Stimulated activated CD4-positive, alpha-beta T cell treated with anti-CD3 and anti-CD28 coated beads, Interleukin-15, amount 100 ng/mL, for 24 hours (primary cell): ENCODE measurements at regions not wholly inside any gene's neighbourhood (a gene's known extent, or its start where the extent isn't known, plus 50 kb on each side); places are given as distances from the start of the nearest gene placed in this dataset.
"Not testable (repeated sequence)": the region's sequence is repeated elsewhere in the genome, so short reads cannot be mapped to it uniquely, and the experiment has no call there.

ENCODE experiments used
- DNase-seq: peaks from one replicate; pipeline ENCODE4 v3.0.0-alpha.2; 2020

DNA sequence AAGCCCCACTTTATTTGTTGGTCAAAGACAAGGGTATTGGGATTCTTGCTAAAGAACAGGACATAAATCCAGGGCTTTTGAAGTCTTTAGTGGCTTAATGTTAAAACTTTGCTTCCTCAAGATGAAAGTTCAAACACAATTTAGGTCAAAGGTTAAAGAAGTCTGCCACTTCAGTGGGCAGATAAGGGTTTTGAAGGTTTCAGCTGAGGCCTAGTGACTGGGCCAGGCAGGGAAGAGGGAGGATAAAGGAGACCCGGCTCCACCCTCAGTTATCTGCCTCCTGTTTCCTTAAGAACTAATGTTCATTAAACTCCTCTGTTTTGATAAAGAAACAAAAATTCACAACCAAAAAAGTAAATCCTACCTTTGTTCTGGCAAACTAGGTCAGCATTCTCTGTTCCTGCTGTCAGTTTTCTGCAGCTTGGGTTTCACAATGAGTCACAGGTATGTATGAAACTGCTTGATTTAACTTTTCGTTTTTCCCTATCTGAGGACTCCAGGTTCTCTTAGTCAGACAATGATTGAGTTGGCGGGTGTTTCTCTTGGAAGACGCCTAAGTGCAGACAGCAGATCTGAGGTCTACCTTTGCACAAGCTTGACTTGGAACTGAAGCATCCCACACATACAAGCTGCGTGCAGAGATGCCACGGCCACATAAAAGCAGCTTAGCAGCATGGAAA is 208.3 kb downstream of the EXOC5 start:
- peak; percentile 64 for DNase-seq

DNA sequence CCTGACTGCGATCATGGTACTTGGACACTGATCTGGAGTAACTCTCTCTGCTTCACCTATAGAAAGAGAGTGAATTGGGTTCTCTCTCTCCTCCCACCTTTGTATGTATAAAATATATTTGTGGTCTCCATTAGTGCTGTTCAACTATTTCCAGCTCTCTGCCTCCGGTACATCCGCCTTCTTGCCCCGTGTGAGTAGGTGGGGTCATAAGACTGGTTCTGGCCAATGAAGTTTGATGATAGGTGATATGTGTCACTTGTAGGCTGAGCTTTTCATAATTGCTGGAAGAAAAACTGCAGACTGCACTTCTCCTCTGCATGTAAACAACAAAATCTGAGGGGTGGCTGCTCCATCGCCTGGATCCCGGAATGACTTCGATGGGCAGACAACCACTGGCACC is 210.4 kb downstream of the EXOC5 start:
- no peak for DNase-seq

DNA sequence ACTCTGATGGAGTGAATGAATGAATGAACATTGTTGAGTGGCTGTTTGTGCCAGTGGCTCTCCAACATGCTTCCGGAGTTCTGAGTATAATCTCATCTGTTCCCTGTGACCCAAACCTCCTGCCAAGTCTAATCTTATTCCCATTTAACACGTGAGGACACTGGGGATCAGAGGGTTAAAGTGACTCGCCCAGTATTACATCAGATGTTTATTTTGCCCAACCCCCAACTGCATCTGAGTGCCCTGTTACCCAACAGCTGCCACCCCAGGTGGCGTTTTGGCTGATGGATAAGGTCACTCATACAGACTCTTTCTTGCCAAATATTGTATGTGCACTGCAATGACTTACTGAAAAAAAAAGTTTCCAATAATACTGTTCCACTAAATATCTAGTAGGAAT is 210.9 kb downstream of the EXOC5 start:
- DNase-seq: no peak

DNA sequence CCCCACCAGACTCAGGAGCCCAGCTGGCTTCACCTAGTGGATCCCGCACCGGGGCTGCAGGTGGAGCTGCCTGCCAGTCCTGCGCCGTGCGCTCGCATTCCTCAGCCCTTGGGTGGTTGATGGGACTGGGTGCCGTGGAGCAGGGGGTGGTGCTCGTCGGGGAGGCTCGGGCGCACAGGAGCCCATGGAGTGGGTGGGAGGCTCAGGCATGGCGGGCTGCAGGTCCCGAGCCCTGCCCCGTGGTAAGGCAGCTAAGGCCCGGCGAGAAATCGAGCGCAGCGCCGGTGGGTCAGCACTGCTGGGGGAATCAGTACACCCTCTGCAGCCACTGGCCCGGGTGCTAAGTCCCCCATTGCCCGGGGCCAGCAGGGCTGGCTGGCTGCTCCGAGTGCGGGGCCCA is 212.2 kb downstream of the EXOC5 start:
- DNase-seq: not testable (repeated sequence)

DNA sequence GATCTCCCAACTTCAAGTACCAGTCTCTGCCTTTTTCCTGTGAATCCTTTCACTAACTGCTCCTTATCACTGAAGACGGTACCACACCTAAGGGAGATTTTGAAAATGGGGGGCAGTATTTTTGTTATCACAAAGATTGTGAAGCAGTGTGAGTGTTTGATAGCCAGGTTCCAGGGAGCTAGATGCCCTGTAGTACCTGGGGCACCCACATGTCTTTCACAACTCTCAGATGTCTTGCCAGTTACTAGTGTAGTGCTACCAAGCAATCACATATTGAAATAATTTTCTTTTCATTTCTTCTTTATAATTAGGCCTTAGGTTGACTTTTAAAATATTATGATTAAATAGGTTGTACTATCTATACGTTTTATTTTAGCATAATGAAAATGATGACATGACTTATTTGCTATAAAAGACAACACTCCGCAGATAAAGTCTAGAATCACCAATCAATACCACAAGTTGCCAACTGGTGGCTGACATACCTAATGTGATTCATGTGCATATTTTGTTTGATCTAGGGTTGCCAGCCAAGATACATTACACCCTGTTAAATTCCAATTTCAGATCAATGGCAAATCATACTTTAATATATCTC is 215.9 kb downstream of the EXOC5 start:
- no peak for DNase-seq

DNA sequence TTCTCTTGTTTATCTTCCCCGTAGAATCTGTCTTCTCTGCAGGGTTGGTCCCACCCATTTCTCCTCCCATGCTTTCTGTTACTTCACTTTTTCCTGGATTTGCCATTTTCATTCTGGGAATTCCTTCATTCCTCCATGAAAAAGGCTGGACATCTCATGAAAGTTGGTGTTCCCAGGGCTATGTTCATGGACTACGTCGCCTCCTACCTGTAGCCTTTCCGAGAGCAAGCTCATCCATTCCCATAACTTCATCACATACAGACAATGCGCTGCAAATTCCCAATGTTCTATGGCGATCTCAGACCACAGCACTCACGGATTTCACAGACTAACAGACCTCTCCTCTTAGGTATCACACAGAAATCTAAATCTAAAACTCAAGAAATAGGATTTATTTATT is 217.1 kb downstream of the EXOC5 start:
- DNase-seq: no peak

DNA sequence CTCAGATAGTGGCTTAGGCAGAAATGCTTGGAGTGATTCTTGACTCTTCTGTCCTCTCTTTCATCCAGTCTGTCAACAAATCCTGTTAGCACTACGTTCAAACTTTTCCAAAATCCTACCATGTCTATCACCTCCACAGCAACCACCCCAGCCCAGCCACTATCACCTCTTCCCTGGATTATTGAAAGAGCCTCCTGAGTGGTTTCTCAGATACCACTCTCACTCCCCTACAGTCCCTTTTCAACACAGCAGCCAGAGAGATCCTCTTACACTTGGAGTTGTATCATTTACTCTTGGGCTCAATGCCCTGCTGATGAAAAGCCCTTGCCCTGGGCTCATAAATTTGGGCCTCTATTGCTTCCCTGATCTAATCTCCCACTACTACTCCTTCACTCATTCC is 218.9 kb downstream of the EXOC5 start:
- no peak for DNase-seq

DNA sequence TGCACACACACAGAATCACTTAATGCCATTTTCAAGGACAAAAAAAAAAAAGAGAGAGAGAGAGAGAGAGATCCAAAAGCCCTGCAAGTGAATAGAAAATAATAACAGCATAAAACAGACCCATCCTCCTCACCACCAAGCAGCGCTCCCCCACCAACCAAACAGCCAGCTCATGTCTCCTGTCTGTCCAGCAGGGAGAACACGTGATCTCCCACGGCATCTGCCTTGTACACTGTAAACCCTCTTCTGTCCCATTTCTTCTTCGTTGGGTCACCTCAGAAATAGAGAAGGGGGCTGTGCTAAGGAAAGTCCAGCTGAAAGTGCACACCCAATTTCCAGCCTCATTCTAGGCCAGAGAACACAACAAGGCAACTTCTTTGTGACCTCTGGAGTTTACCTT is 222.5 kb downstream of the EXOC5 start:
- no peak for DNase-seq

DNA sequence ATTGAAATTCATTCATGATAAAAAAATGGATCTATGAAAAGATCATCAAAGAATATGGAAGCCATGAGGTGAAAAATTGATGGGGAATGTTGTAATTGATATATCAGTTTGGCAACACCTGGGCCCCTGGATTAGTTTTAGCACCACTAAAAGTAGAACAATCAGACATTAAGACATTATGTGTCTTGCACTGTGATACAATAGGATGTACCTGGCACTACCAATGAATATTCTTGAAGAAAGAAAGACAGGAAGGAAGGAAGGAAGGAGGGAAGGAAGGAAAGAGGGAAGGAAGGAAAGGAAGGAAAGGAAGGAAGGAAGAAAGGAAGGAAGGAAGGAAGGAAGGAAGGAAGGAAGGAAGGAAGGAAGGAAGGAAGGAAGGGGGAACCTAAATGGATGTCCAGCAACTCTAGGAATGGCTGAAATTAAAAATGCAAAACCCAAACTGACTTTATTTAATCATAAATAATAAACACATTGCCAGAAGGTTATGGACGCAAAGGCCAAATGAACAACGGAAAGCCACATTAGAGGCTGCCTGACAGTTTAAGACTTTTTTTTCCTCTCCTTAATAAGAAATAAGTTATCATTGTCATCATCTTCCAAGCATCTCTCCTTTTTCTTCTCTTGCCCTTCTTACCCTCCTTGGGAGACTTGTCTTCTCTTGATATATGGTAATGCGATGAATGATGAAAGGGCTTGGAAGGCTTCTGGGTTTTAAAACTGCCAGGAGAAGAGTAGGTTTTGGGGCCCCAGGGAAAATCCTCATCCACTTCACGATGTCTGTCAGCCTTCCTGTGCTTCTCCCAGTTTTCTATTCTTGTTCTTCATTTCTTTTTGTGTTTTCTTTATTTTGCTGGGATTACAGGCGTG is 224.4 kb downstream of the EXOC5 start:
- not testable (repeated sequence) for DNase-seq

DNA sequence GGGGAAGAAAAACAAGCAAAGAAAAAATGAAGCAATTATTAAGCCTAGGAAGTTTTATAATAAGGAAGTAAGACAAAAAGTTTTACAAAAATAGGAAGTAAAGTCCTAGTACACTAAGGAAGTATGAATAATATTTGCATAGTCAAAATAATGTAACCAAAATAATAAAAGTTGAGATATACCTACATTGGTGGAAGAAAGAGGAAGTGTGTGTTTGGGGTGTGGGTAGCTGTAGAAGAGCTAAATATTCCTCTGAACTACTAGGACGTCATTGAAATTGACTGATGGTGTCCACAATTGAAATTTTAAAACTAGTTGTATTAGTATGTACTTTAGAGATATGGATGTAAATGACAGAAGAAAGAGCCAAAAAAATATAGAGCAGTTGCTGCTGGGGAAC is 228.4 kb upstream of the OTX2 start:
- DNase-seq: no peak

DNA sequence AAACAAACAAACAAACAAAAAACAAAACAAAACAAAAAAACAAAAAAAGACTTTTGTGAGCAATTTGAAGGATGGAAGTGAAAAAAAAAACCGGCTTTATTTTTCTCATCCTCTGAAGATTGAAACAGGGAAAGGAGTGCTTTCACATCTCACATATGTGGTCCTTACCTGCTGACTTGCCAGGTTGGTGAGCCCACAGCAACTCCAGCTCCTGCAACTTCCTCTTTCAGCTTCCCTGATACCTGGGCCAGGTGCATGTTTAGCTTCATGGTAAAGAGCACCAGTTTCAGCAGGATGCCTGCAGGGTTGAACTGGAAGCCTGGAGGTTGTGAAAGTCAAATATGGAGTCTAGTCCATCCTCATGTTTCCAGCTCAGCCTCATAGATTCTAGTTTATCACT is 221.2 kb upstream of the OTX2 start:
- DNase-seq: no peak

DNA sequence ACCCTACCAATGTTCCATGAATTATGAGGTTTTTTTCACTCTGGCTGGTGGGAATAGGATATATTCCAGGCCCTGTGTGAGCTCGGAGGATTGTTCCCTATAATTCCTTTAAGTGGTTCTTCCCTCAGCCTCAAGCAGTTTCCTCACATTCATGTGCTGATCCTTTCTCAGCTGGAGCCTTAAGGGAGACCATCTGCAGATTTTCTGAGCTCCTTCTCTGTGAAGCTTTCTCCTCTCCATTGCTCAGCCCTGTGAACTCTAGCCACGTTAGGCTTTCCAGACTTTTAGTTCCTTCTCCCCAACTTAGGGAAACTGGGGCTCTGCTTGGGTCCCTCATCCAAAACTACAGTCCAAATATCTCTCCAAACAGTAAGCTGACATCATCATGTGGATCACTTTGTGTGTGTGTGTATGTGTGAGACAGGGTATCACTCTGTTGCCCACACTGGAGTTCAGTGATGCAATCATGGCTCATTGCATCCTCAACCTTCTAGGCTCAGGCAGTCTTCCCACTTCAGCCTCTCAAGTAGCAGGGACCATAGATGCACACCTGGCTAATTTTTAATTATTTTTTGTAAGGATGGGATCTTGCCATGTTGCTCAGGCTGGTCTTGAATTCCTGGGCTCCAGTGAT is 219.5 kb upstream of the OTX2 start:
- DNase-seq: no peak

DNA sequence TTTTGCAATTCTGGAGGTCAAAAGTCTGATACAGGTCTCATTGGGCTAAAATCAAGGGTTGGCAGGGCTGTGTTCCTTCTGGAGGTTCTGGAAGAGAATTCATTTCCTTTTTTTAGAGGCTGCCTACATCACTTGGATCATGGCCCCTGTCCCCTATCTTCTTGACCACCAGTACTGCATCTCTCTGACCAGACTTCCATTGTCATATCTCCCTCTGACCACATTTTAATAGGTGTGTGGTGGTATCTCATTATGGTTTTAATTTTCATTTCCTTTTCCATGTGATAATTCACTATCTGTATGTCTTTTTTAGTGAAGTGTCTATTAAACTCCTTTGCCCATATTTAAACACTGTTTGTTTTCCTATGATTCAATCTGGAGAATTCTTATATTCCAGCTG is 215.2 kb upstream of the OTX2 start:
- no peak for DNase-seq

DNA sequence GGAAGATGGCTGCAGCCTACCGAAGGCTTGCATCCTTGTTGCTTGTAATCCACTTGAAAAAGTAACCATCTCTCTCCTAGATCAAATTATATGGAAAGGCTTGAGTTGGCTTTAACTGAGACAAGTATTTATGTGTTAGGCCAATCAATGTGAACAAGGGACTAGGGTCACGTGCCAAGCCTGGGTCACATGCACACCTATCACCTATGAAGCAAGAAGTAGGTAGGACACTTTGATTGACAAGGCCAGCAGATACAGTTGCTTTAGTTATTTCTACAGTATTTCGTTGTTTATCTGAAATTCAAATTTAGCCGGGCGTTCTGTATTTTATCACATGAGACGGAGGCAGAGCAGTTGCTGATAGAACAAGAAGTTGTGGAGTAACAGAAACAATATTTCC is 212.3 kb upstream of the OTX2 start:
- no peak for DNase-seq

DNA sequence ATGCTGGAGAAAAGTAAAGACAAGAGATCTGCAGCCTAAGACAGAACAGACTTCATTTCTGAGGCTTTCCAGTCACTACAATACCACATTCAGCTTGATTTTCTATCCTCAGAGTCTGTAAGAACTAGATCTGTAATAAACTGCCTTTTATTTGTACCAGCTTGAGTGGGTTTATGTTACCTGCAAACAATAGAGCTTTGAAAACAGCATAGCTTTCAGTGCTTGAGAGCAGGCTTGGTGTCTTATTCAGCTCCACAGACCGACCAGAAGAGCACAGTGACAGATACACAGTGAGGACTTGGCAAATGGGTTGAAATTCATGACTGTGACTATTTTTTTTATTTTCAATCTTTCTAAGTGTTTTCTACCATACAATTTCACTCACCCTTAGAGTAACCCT is 207.8 kb upstream of the OTX2 start:
- no peak for DNase-seq

DNA sequence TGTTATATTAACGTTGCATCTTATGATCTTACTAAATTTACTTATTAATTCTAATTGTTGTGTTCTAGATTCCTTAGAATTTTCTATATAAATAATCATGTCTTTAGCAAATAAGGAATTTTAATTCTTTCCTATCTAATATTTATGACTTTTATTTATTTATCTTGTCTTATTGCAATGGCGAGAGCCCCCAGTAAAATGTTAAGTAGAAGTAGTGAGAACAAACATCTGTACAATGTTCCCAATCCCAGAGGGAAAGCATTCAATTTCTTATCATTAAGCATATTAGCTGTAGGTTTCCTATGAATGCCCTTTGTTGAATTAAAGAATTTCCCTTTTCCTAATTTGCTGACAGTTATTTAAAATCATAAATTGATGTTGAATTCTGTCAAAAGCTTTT is 203.7 kb upstream of the OTX2 start:
- no peak for DNase-seq

DNA sequence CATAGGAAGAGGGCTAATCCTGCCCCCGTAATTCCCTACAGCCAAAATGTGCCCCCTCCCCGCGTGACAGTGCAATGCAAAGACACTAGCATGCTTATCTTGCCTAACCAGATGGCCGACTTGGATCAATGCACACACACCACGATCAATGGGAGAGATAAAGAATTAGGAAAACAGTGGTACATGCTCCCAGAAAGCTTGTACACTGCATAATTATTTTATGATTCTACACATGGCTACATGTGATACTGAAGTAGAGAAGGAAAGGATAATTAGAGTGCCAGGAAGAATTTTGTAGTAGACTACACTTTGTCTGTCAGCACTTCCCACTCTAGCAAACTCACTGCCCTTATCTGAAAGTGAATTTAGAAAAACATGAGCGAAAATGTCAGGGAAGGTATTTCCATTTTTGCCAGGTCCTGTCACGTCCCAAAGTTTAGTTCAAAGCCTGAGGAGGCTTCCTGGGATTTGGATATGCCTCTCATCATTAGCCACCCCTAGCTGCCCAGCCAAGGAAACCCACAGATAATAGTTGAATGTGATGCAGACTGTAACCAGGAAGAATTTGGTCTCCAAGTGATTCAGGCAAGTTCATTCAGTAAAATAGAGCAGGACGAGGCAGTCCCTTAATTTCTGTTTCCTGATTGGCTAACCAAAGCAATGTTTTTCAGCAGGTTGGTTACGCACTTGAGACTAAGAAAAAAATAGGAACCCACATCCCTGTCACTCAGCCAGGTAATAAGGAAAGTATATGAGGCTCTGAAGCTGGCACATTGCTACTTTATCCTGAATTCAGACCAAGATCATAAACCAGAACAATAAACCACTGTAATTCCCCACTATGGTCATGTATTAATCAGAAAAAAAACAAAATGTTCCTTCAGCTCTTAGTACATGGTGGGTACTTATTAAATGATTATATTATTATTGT is 199.6 kb upstream of the OTX2 start:
- DNase-seq: no peak

DNA sequence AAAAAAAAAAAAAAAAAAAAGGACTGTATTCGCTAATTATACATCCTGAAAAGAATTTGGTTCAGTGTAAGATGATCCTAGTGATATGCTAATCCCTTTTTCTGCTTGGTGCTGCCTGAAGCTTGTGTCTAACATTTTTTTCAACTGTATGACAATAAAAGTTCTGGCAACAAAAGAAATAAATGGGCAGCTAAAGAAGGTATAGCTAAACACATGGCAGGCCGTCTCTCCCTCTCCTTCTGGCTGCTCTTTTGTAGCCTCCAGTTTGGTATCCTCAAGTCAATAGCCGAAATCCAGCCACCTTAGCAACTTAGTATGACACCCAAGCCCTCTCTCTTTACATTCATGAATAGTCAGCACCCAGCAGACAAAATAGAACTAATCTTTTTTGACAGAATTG is 198.3 kb upstream of the OTX2 start:
- no peak for DNase-seq

DNA sequence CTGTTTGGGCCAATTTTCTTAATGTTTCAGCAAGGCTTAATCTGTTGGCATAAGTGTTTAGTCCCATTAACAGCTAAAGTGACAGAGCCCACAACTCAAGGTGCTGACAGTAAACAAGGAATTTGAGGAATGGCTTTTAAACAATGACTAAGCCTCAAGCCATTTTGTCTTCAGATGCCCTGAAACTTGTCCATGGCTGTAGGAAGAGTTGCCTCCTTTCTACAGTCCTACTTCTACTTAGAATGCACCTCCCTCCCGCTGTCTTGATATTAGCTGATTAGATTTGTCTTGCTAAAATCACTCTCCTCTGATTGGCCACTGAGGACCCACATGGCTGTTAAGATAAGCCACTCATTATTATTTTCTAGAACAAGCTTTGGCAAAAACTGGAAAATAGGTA is 188.4 kb upstream of the OTX2 start:
- no peak for DNase-seq

DNA sequence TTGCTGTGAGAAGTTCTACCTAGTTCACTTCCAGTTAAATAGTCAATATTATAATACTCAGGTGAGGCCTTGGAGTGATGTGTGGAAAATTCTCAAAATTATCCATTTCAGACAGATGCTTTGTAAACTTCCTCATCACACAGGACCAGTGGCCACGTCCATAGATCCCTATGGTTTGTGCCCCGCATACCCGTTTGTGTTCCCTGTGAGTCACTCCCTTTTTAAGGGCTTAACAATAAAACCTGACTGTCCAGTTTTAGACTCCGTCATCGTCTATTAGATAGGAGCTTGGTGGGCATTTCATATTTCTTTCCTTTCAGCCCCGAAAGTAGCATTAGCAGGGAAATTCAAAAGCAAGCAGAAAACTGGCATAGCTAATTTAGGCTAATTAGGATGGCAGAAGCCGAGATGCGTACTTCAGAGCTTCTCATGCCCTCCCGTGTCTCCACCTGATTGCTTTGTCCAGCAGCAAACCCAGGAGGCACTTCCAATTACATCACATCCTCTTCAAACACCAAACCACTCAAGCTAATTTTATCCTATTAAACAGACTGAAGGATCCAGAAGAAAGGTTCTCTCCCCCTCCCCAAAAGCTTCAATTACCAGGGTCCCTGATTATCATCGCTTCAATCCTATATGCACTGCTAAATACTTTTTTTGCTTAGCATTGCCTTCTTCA is 186.6 kb upstream of the OTX2 start:
- DNase-seq: no peak

DNA sequence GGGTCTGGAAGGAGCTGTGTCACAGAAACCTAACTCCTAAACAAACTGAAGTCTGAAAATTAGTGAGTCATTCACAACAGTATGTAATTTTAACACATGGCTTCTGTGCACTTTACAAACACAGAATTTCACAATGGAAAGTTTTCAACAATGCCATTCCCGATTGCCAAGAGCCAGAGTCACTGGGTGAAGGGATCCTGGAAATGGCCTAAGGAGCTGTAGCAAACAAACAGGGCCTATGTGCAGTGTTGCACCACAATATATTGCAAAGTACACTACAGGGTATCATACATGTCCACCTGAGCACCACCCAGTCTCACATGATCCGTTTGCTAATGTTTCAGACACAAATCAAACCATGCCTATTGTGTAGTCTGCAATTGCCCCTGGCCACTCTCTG is 184.7 kb upstream of the OTX2 start:
- no peak for DNase-seq

DNA sequence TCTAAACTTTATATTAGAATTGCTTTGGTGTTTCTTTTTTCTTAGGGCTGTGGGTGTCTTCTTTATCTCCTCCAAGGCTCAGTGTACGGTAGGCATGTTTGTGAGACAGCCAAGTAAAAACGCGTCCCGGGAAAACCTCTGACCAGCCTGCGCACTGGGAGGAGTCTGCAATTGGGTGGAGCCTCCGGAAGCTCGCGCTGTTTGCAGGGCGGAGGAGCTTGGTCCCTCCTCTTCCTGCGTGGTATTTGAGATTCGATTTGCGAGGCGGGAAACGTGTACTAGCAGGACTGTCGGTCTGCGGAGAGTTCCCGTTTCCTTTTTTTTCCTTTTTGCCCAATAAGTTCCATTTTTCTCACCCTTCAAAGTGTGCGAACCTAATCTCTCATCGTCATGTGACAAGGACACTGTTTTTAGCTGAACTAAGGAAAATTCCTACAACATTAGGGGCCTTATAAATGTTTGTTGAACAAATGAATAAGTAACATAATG is 182.1 kb upstream of the OTX2 start:
- DNase-seq: no peak
